A549 (cell line): ENCODE measurements at regions not wholly inside any gene's neighbourhood (a gene's known extent, or its start where the extent isn't known, plus 50 kb on each side); places are given as distances from the start of the nearest gene placed in this dataset.

Experiments used
- ATAC-seq, 2 experiments: fragments of 200-7000 bp in 1 of 2; fragments of >200 bp in 1 of 2; cut with Nextera tagmentation in 1 of 2; cut with Tn5 transposase in 1 of 2; 3 replicates each; pipeline versions ENCODE4 v1.8.0 to v1.9.1; 2018 to 2020; ENCODE audit warnings: mild to moderate bottlenecking in 1 of 2, moderate library complexity in 1 of 2
- CTCF ChIA-PET: fragments of 300-600 bp; sonication (Branson Sonifier 250); formaldehyde crosslinking; extraction: SDS; loops from one replicate; lab custom pipeline; 2021; ENCODE audit warnings: antibody characterized with exemption, inconsistent platforms; lab: Yijun Ruan, JAX
- POLR2A ChIA-PET: fragments of 350-600 bp; formaldehyde crosslinking; extraction: SDS; loops from one replicate; lab custom pipeline; 2021; ENCODE audit warnings: antibody characterized with exemption, inconsistent platforms; lab: Yijun Ruan, JAX
- DNase-seq, 2 experiments: peaks; one replicate each; pipeline versions ENCODE4 v3.0.0 to v3.0.0-alpha.2; 2011 to 2016; ENCODE audit warnings: low read depth in 1 of 2, low spot score in 1 of 2
- FAIRE-seq: peaks from 2 replicates; lab custom pipeline; 2011; peaks lifted over from hg19 to GRCh38; lab: Jason Lieb, UNC
- H3K27ac ChIP-seq, 2 experiments: fragments of >200 bp; sonication (Bioruptor Twin); formaldehyde crosslinking; 3 replicates each; pipeline ENCODE4 v1.5.1; 2016 to 2017
- H3K4me1 ChIP-seq: fragments of >200 bp; sonication (Bioruptor Twin); formaldehyde crosslinking; 3 replicates; pipeline ENCODE4 v1.6.1; 2016
- H3K4me2 ChIP-seq: fragments of >200 bp; sonication (Bioruptor Twin); formaldehyde crosslinking; 3 replicates; pipeline ENCODE4 v1.6.1; 2016
- H3K4me3 ChIP-seq: fragments of >200 bp; sonication (Bioruptor Twin); formaldehyde crosslinking; 3 replicates; pipeline ENCODE4 v1.5.1; 2016
- H3K9me3 ChIP-seq: fragments of >200 bp; sonication (Bioruptor Twin); formaldehyde crosslinking; 3 replicates; pipeline ENCODE4 v1.6.1; 2016
- CBX8 ChIP-seq: fragments of 200-600 bp; sonication (generic); IDR thresholded peaks from 2 replicates; pipeline ENCODE4 v1.6.1; 2016
- CHD2 ChIP-seq: fragments of 150-350 bp; IDR thresholded peaks from 2 replicates; pipeline ENCODE4 v1.6.1; 2014; ENCODE audit warnings: low read length; ENCODE audit not compliant: partially characterized antibody
- E2F6 ChIP-seq: IDR thresholded peaks from 2 replicates; pipeline ENCODE4 v1.6.1; 2012; ENCODE audit warnings: low read depth, borderline replicate concordance
- ELK1 ChIP-seq: fragments of 150-350 bp; IDR thresholded peaks from 2 replicates; pipeline ENCODE4 v1.6.1; 2014; ENCODE audit warnings: low read depth, mild to moderate bottlenecking, low read length
- ESRRA ChIP-seq: fragments of 150-350 bp; IDR thresholded peaks from 2 replicates; pipeline ENCODE4 v1.6.1; 2014; ENCODE audit warnings: mild to moderate bottlenecking, low read length, borderline replicate concordance
- FOSL2 ChIP-seq, 2 experiments: fragments of 450-650 bp in 1 of 2; fragments of >200 bp in 1 of 2; sonication (Bioruptor Twin) in 1 of 2; formaldehyde crosslinking; IDR thresholded peaks; 2 replicates each; pipeline versions ENCODE4 v1.5.0 to v1.6.1; 2016 to 2020; ENCODE audit warnings: mild to moderate bottlenecking in 1 of 2, moderate library complexity in 1 of 2
- HES2 ChIP-seq: fragments of >200 bp; sonication (Bioruptor Twin); formaldehyde crosslinking; IDR thresholded peaks from 2 replicates; pipeline ENCODE4 v1.6.1; 2016
- HOXA7 ChIP-seq: fragments of 250-450 bp; sonication (Bioruptor Pico); IDR thresholded peaks from 2 replicates; pipeline ENCODE4 v1.5.0; 2020; ENCODE audit warnings: mild to moderate bottlenecking, moderate library complexity
- HOXB5 ChIP-seq: fragments of 250-450 bp; sonication (Bioruptor Pico); IDR thresholded peaks from 2 replicates; pipeline ENCODE4 v1.5.0; 2020; ENCODE audit warnings: mild to moderate bottlenecking, moderate library complexity
- JUNB ChIP-seq: fragments of >200 bp; sonication (Bioruptor Twin); formaldehyde crosslinking; IDR thresholded peaks from 2 replicates; pipeline ENCODE4 v1.6.1; 2016
- MYC ChIP-seq: IDR thresholded peaks from 2 replicates; pipeline ENCODE4 v1.6.1; 2012; ENCODE audit warnings: mild to moderate bottlenecking, inconsistent platforms, low read length, improper control_type of control experiment, borderline replicate concordance
- PHF8 ChIP-seq: fragments of 200-600 bp; sonication (generic); IDR thresholded peaks from 2 replicates; pipeline ENCODE4 v1.6.1; 2016; ENCODE audit warnings: low read depth, mild to moderate bottlenecking, antibody characterized with exemption, moderate library complexity, borderline replicate concordance
- POLR2A ChIP-seq: IDR thresholded peaks from 2 replicates; pipeline ENCODE4 v1.6.1; 2012; ENCODE audit warnings: mild to moderate bottlenecking, low read length
- RAD21 ChIP-seq, 2 experiments: fragments of >200 bp in 1 of 2; sonication (Bioruptor Twin) in 1 of 2; formaldehyde crosslinking in 1 of 2; IDR thresholded peaks in 1 of 2; conservative IDR thresholded peaks in 1 of 2; 2 replicates in 1 of 2; 3 replicates in 1 of 2; pipeline ENCODE4 v1.6.1; 2012 to 2018; ENCODE audit warnings: inconsistent platforms in 1 of 2
- RARB ChIP-seq: fragments of 250-450 bp; sonication (Bioruptor Pico); IDR thresholded peaks from 2 replicates; pipeline ENCODE4 v1.8.0; 2021; ENCODE audit warnings: mild to moderate bottlenecking, moderate library complexity
- RNF2 ChIP-seq: fragments of 200-600 bp; sonication (generic); IDR thresholded peaks from 2 replicates; pipeline ENCODE4 v1.6.1; 2016; ENCODE audit warnings: low read depth, mild to moderate bottlenecking, antibody characterized with exemption, moderate library complexity, borderline replicate concordance
- SREBF2 ChIP-seq: fragments of 450-650 bp; IDR thresholded peaks from 2 replicates; pipeline ENCODE4 v1.6.1; 2014; ENCODE audit warnings: mild to moderate bottlenecking, moderate library complexity
- TFCP2L1 ChIP-seq: fragments of 250-450 bp; sonication (Bioruptor Pico); IDR thresholded peaks from 2 replicates; pipeline ENCODE4 v1.5.0; 2021; ENCODE audit warnings: mild to moderate bottlenecking
- USF2 ChIP-seq: fragments of 450-650 bp; IDR thresholded peaks from 2 replicates; pipeline ENCODE4 v1.6.1; 2014; ENCODE audit warnings: antibody characterized with exemption
- ZC3H11A ChIP-seq: fragments of 450-650 bp; IDR thresholded peaks from 2 replicates; pipeline ENCODE4 v1.6.1; 2014; ENCODE audit warnings: antibody characterized with exemption, mild to moderate bottlenecking
- ZFP36 ChIP-seq: fragments of 450-650 bp; IDR thresholded peaks from 2 replicates; pipeline ENCODE4 v1.6.1; 2014; ENCODE audit warnings: borderline replicate concordance; ENCODE audit not compliant: partially characterized antibody
- ZNF302 ChIP-seq: fragments of 250-450 bp; sonication (Bioruptor Pico); IDR thresholded peaks from 2 replicates; pipeline ENCODE4 v1.9.0; 2021; ENCODE audit warnings: inconsistent platforms, mild to moderate bottlenecking, moderate library complexity
- WGBS: methylation state at CpG from one replicate; pipeline ENCODE4 v1.1.6; 2017; ENCODE audit errors: missing lambda C conversion rate; 5-methylcytosine and 5-hydroxymethylcytosine counted together

GRCh38 chr3:110793611-110794010, 278.0 kb upstream of the NECTIN3 start:
- no peaks in the 10 kb centered on the region for H3K9me3 ChIP-seq
- ChIA-PET CTCF (interaction anchor here (1.1 kb wide), 1 partner anchor 100 kb away, joined by 3 read pairs; no protein-coding TSS in a partner anchor), POLR2A (interaction anchor here (0.7 kb wide), 1 partner anchor 966 kb away, joined by 3 read pairs; no protein-coding TSS in a partner anchor)
- H3K4me2 ChIP-seq: no peak overlapping the region
- DNase-seq (no peak), FAIRE-seq (no peak), ATAC-seq (no peak)
- H3K4me3 ChIP-seq: no peak overlapping the region
- WGBS: 71% methylated on average over 1 of the region's 1 CpG
- no peak overlapping the region for H3K27ac ChIP-seq
- no peak for TF ChIP-seq RNF2
- no peaks in the 10 kb centered on the region for H3K4me1 ChIP-seq

- TF ChIP-seq ELK1 (no peak), FOSL2 (IDR thresholded peaks at IDR 0.05) (no peak), FOSL2 (CRISPR knock-in tag; IDR thresholded peaks at IDR 0.05) (no peak), JUNB (no peak), HOXA7 (CRISPR knock-in tag) (no peak), MYC (no peak), ZFP36 (no peak), USF2 (no peak), CHD2 (no peak), ZNF302 (CRISPR knock-in tag) (no peak), ZC3H11A (no peak), HOXB5 (CRISPR knock-in tag) (no peak), E2F6 (no peak), ESRRA (no peak), HES2 (no peak), RARB (CRISPR knock-in tag) (no peak)
- Histone ChIP-seq H3K4me2 (no peak overlapping the region), H3K27ac (no peak overlapping the region), H3K4me3 (no peak overlapping the region), H3K9me3 (no peaks in the 10 kb centered on the region), H3K4me1 (no peaks in the 10 kb centered on the region)
- ATAC-seq (no peak), DNase-seq (no peak), FAIRE-seq (no peak)
- ChIA-PET CTCF (interaction anchor here (0.7 kb wide), 1 partner anchor 285 kb away, joined by 3 read pairs; no protein-coding TSS in a partner anchor), POLR2A (no interaction called here)
- WGBS: 46% methylated on average over 2 of the region's 2 CpGs
Observed at GRCh38 chr3:110795163-110795562, 276.5 kb upstream of the NECTIN3 start.

GRCh38 chr3:110799271-110799670, 272.3 kb upstream of the NECTIN3 start:
- 81% methylated on average over 2 of the region's 2 CpGs for WGBS
- DNase-seq (no peak), ATAC-seq (no peak), FAIRE-seq (no peak)
- H3K4me3 ChIP-seq: no peak overlapping the region
- no peak overlapping the region for H3K4me2 ChIP-seq
- CTCF ChIA-PET: no interaction called here
- no peaks in the 10 kb centered on the region for H3K4me1 ChIP-seq
- POLR2A ChIA-PET: no interaction called here
- no peak for TF ChIP-seq PHF8
- TF ChIP-seq CBX8: no peak
- no peak for TF ChIP-seq ESRRA
- no peak for TF ChIP-seq JUNB
- no peak for TF ChIP-seq ZNF302 (CRISPR knock-in tag)
- no peak for TF ChIP-seq USF2
- TF ChIP-seq TFCP2L1 (CRISPR knock-in tag): no peak
- no peak for TF ChIP-seq RAD21 (conservative IDR thresholded peaks at IDR 0.05 in 1 of 2, IDR thresholded peaks at IDR 0.05 in 1 of 2)
- no peak for TF ChIP-seq SREBF2
- TF ChIP-seq E2F6: no peak
- no peak for TF ChIP-seq POLR2A
- H3K27ac ChIP-seq: no peak overlapping the region
- H3K9me3 ChIP-seq: no peaks in the 10 kb centered on the region
